Progenitor cell of endocrine pancreas (in vitro differentiated cells): ENCODE measurements at regions not wholly inside any gene's neighbourhood (a gene's known extent, or its start where the extent isn't known, plus 50 kb on each side); places are given as distances from the start of the nearest gene placed in this dataset.

Experiments used
- DNase-seq: peaks from one replicate; pipeline ENCODE4 v3.0.0; 2021; ENCODE audit warnings: low spot score; ENCODE audit not compliant: unreplicated experiment
- H3K27ac Mint-ChIP-seq: 2 replicates; pipeline ENCODE4 v1.8.0; 2021; ENCODE audit warnings: mild to moderate bottlenecking, moderate library complexity, mixed read lengths
- H3K27me3 Mint-ChIP-seq: 2 replicates; pipeline ENCODE4 v1.8.0; 2021; ENCODE audit warnings: mixed read lengths
- H3K36me3 Mint-ChIP-seq: 2 replicates; pipeline ENCODE4 v1.8.0; 2022; ENCODE audit warnings: mixed read lengths; ENCODE audit not compliant: insufficient read depth
- H3K4me1 Mint-ChIP-seq: 2 replicates; pipeline ENCODE4 v1.8.0; 2021; ENCODE audit warnings: low read depth, mixed read lengths
- H3K4me3 Mint-ChIP-seq: 2 replicates; pipeline ENCODE4 v1.8.0; 2021; ENCODE audit warnings: low read depth, mild to moderate bottlenecking, moderate library complexity, mixed read lengths
- H3K9me3 Mint-ChIP-seq: 2 replicates; pipeline ENCODE4 v1.8.0; 2021; ENCODE audit warnings: low read depth, mixed read lengths
- CTCF ChIP-seq: fragments of 200-600 bp; sonication (generic); IDR thresholded peaks from one replicate; pipeline ENCODE4 v1.5.0; 2021; ENCODE audit warnings: antibody characterized with exemption, mild to moderate bottlenecking; ENCODE audit not compliant: unreplicated experiment

GRCh38 chr12:124454352-124454725 lies 113.1 kb downstream of the NCOR2 start:
- Mint-ChIP-seq H3K36me3 (peaks cover 2% of the 10 kb centered on the region), H3K27me3 (no peaks in the 10 kb centered on the region), H3K4me1 (peaks cover 1% of the 10 kb centered on the region), H3K27ac (no peak overlapping the region), H3K9me3 (no peaks in the 10 kb centered on the region), H3K4me3 (no peak overlapping the region)
- DNase-seq, result no peak
- no peak for TF ChIP-seq CTCF

GRCh38 chr12:124453419-124454351 lies 113.7 kb downstream of the NCOR2 start:
- DNase-seq, result no peak
- H3K27ac Mint-ChIP-seq, result no peak overlapping the region
- peaks cover 6% of the 10 kb centered on the region for H3K36me3 Mint-ChIP-seq
- H3K9me3 Mint-ChIP-seq, result no peaks in the 10 kb centered on the region
- H3K27me3 Mint-ChIP-seq, result no peaks in the 10 kb centered on the region
- TF ChIP-seq CTCF, result no peak
- H3K4me3 Mint-ChIP-seq, result no peak overlapping the region
- peaks cover 1% of the 10 kb centered on the region for H3K4me1 Mint-ChIP-seq

GRCh38 chr12:124452576-124453331 lies 114.7 kb downstream of the NCOR2 start:
- DNase-seq, result no peak
- no peak for TF ChIP-seq CTCF
- Mint-ChIP-seq H3K27ac (no peak overlapping the region), H3K36me3 (peaks cover 6% of the 10 kb centered on the region), H3K4me3 (no peak overlapping the region), H3K4me1 (peaks cover 1% of the 10 kb centered on the region), H3K9me3 (no peaks in the 10 kb centered on the region), H3K27me3 (no peaks in the 10 kb centered on the region)

- Mint-ChIP-seq H3K36me3 (peaks cover 7% of the 10 kb centered on the region), H3K4me1 (peaks cover 1% of the 10 kb centered on the region), H3K9me3 (no peaks in the 10 kb centered on the region), H3K4me3 (no peak overlapping the region), H3K27me3 (no peaks in the 10 kb centered on the region), H3K27ac (no peak overlapping the region)
- DNase-seq, result no peak
- no peak for TF ChIP-seq CTCF
These were observed 115.7 kb downstream of the NCOR2 start for GRCh38 chr12:124451637-124452243.

GRCh38 chr12:124451016-124451415 lies 116.4 kb downstream of the NCOR2 start:
- no peak for DNase-seq
- TF ChIP-seq CTCF, result no peak
- Mint-ChIP-seq H3K9me3 (no peaks in the 10 kb centered on the region), H3K4me3 (no peak overlapping the region), H3K27ac (no peak overlapping the region), H3K36me3 (peaks cover 7% of the 10 kb centered on the region), H3K27me3 (no peaks in the 10 kb centered on the region), H3K4me1 (peaks cover 1% of the 10 kb centered on the region)
